ENCODE measurements at regions not wholly inside any gene's neighbourhood (a gene's known extent, or its start where the extent isn't known, plus 50 kb on each side); places are given as distances from the start of the nearest gene placed in this dataset.
A peak's percentile ranks its signal among the peaks of the same experiment; 100 is the strongest.

DNA sequence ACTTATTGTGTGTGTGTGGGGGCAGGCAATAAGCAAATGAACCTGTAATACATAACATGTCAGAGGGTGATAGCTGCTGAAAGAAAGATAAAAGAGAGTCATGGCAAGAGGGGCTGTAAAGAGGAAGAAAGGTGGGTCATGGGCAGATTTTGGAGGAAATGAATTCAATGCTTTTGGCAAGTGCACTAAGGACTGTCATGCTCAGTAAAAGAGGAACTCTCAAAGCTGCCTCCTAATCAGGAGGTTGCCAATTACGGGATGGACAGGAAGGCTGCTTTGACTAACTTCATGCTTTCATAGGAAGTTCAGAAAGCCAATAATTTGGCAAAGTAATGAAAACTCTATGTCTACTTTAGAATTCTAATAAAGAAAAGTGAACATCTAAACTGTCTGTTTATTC, 401.2 kb downstream of the SH2D4B start:
- DNase-seq (ENCODE audit: low spot score in 2 of 2) = no peak
- Histone ChIP-seq H3K27me3 (no peaks in the 10 kb centered on the region), H3K27ac (no peak overlapping the region), H3K9me3 (no peaks in the 10 kb centered on the region), H3K4me3 (no peak overlapping the region), H3K36me3 (no peaks in the 10 kb centered on the region), H3K4me1 (no peaks in the 10 kb centered on the region)
- TF ChIP-seq EP300 (IDR thresholded peaks at IDR 0.05) (no peak), POLR2A (IDR thresholded peaks at IDR 0.05) (no peak), POLR2AphosphoS5 (IDR thresholded peaks at IDR 0.05) (no peak)
- TF ChIP-seq, protein P1, sequence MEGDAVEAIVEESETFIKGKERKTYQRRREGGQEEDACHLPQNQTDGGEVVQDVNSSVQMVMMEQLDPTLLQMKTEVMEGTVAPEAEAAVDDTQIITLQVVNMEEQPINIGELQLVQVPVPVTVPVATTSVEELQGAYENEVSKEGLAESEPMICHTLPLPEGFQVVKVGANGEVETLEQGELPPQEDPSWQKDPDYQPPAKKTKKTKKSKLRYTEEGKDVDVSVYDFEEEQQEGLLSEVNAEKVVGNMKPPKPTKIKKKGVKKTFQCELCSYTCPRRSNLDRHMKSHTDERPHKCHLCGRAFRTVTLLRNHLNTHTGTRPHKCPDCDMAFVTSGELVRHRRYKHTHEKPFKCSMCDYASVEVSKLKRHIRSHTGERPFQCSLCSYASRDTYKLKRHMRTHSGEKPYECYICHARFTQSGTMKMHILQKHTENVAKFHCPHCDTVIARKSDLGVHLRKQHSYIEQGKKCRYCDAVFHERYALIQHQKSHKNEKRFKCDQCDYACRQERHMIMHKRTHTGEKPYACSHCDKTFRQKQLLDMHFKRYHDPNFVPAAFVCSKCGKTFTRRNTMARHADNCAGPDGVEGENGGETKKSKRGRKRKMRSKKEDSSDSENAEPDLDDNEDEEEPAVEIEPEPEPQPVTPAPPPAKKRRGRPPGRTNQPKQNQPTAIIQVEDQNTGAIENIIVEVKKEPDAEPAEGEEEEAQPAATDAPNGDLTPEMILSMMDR (IDR thresholded peaks at IDR 0.05) = no peak
- WGBS = 59% methylated on average over 1 of the region's 1 CpG

DNA sequence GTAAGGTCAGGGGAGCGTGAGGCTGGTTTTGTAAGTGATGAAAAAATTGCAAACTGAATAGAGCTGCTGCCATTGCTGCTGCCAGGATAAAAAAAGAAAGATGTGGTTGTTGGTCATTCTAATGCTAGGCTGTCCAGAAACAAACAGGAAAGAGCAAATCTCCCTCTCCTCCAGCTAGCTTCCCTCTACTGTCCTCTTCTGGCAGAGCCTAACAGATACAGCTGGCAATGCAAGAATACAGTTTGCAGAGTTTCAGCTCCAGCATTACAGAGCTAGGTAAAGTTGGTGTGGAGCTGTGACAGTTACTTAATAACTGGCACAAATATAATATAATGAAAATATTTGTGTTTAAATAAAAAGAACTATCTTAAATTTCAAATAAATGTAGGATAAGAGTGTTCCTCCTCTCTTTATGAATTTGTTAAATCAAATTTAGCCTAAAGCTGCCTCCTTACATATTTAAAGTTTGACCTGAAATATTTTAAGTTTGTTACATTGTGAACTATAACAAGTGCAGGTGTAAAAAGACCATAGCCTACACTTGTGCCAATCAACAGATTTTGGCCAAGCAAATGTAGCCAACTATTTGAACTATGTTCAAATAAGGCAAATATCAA, 407.7 kb downstream of the SH2D4B start:
- TF ChIP-seq POLR2A (IDR thresholded peaks at IDR 0.05) = no peak
- TF ChIP-seq, protein P1 (IDR thresholded peaks at IDR 0.05) = peak in 1 of 2 donors; percentile 41
- Histone ChIP-seq H3K36me3 (no peaks in the 10 kb centered on the region), H3K4me1 (no peaks in the 10 kb centered on the region), H3K9me3 (no peaks in the 10 kb centered on the region), H3K27me3 (no peaks in the 10 kb centered on the region), H3K4me3 (no peak overlapping the region), H3K27ac (no peak overlapping the region)
- no peak for DNase-seq (ENCODE audit: low spot score in 2 of 2)
- 41% methylated on average over 1 of the region's 1 CpG for WGBS

DNA sequence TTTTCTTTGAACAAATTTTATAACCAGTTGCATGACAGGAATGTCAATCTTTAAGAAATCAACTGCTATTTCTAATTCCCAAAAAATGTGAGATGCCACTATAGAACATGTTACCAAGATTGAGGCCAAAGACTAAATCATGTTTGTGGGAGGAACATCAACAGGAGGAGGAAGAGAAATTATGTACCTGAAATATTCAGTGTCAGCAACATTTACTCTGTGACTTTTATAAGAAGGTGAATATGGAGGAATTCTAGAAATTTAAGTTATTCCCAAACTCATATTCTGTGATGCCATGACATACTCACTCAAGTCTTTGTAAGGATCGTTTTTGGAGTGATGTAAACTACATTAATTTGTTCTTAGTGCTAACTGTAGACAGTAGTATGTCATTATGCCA, 408.4 kb downstream of the SH2D4B start:
- Histone ChIP-seq H3K4me1 (no peaks in the 10 kb centered on the region), H3K36me3 (no peaks in the 10 kb centered on the region), H3K27me3 (no peaks in the 10 kb centered on the region), H3K27ac (no peak overlapping the region), H3K4me3 (no peak overlapping the region), H3K9me3 (no peaks in the 10 kb centered on the region)
- no peak for DNase-seq (ENCODE audit: low spot score in 2 of 2)
- TF ChIP-seq POLR2A (IDR thresholded peaks at IDR 0.05) = no peak
- TF ChIP-seq EP300 (IDR thresholded peaks at IDR 0.05) = no peak
- no peak for TF ChIP-seq POLR2AphosphoS5 (IDR thresholded peaks at IDR 0.05)
- TF ChIP-seq, protein P1 (IDR thresholded peaks at IDR 0.05) = no peak
- WGBS = 46% methylated on average over 1 of the region's 1 CpG

DNA sequence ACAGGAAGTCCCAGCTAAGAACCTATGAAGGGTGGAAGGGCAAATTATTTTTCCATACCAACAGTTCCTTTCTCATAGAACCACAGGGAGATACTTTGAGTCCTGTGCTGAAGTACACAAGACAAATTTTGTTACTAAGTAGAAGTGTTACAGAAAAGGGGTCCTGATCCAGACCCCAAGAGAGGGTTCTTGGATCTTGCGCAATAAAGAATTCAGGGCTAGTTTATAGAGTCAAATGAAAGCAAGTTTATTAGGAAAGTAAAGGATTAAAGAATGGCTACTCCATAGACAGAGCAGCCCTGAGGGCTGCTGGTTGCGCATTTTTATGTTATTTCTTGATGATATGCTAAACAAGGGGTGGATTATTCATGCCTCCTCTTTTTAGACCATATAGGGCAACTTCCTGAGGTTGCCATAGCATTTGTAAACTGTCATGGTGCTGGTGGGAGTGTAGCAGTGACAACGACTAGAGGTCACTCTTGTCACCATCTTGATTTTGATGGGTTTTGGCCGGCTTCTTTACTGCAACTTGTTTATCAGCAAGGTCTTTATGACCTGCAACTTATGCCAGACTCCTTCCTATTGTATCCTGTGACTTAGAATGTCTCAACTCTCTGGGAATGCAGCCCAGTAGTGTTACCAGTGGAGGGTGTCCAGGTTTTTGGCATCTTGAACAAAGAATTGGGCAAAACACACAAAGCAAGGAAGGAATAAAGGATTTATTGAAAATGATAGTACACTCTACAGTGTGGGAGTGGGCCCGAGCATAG, 409.4 kb downstream of the SH2D4B start:
- H3K4me3 ChIP-seq = no peak overlapping the region
- H3K9me3 ChIP-seq = no peaks in the 10 kb centered on the region
- no peaks in the 10 kb centered on the region for H3K4me1 ChIP-seq
- H3K36me3 ChIP-seq = no peaks in the 10 kb centered on the region
- TF ChIP-seq POLR2A (IDR thresholded peaks at IDR 0.05) (no peak), EP300 (IDR thresholded peaks at IDR 0.05) (no peak), POLR2AphosphoS5 (IDR thresholded peaks at IDR 0.05) (no peak)
- TF ChIP-seq, protein P1 (IDR thresholded peaks at IDR 0.05) = no peak
- no peak for DNase-seq (ENCODE audit: low spot score in 2 of 2)
- no peak overlapping the region for H3K27ac ChIP-seq
- no peaks in the 10 kb centered on the region for H3K27me3 ChIP-seq
- 68% methylated on average over 5 of the region's 5 CpGs for WGBS

DNA sequence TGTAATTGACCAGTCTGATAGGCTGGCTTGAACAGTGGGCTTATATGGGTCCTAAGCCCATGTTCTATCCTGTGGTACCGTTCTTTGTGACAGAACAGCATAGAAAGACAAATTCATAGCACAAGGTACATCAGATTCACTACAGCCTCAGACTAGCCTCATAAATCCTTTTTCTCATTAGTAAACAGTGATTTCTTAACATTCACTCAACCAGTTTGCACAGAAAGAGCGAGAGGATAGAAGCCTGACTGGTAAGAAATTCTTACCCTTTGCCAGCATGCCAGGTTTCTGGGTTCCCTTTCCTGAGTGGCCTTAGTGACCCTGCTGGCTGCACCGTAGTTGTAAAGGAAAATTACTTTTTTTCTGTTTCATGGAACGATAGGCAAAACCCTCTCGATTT, 412.1 kb downstream of the SH2D4B start:
- H3K4me3 ChIP-seq = no peak overlapping the region
- no peaks in the 10 kb centered on the region for H3K36me3 ChIP-seq
- no peaks in the 10 kb centered on the region for H3K9me3 ChIP-seq
- no peak overlapping the region for H3K27ac ChIP-seq
- TF ChIP-seq EP300 (IDR thresholded peaks at IDR 0.05) = no peak
- no peak for TF ChIP-seq POLR2A (IDR thresholded peaks at IDR 0.05)
- TF ChIP-seq, protein P1 (IDR thresholded peaks at IDR 0.05) = no peak
- TF ChIP-seq POLR2AphosphoS5 (IDR thresholded peaks at IDR 0.05) = no peak
- 88% methylated on average over 5 of the region's 5 CpGs for WGBS
- DNase-seq (ENCODE audit: low spot score in 2 of 2) = no peak
- H3K27me3 ChIP-seq = no peaks in the 10 kb centered on the region
- no peaks in the 10 kb centered on the region for H3K4me1 ChIP-seq
